Chondrocyte (in vitro differentiated cells): ENCODE measurements at regions not wholly inside any gene's neighbourhood (a gene's known extent, or its start where the extent isn't known, plus 50 kb on each side); places are given as distances from the start of the nearest gene placed in this dataset.

Experiments
- DNase-seq: peaks from one replicate; pipeline ENCODE4 v3.0.0; 2021; ENCODE audit warnings: mixed read lengths, low spot score
- H3K27ac Mint-ChIP-seq: one replicate; pipeline ENCODE4 v1.8.0; 2021; ENCODE audit warnings: mild to moderate bottlenecking, moderate library complexity, mixed read lengths; ENCODE audit not compliant: unreplicated experiment
- H3K27me3 Mint-ChIP-seq: 2 replicates; pipeline ENCODE4 v1.8.0; 2021; ENCODE audit warnings: low read depth, mixed read lengths
- H3K36me3 Mint-ChIP-seq: 2 replicates; pipeline ENCODE4 v1.8.0; 2021; ENCODE audit warnings: low read depth, mixed read lengths
- H3K4me1 Mint-ChIP-seq: 2 replicates; pipeline ENCODE4 v1.8.0; 2021; ENCODE audit warnings: low read depth, mild to moderate bottlenecking, mixed read lengths
- H3K4me3 Mint-ChIP-seq: one replicate; pipeline ENCODE4 v1.8.0; 2021; ENCODE audit warnings: mild to moderate bottlenecking, moderate library complexity, mixed read lengths; ENCODE audit not compliant: unreplicated experiment
- H3K9me3 Mint-ChIP-seq: 2 replicates; pipeline ENCODE4 v1.8.0; 2021; ENCODE audit warnings: low read depth, mixed read lengths
- TF ChIP-seq, protein P1 (sequence below): fragments of 200-600 bp; sonication (generic); IDR thresholded peaks from 2 replicates; pipeline ENCODE4 v1.5.0; 2021; ENCODE audit warnings: antibody characterized with exemption, mild to moderate bottlenecking, moderate library complexity

DNA sequence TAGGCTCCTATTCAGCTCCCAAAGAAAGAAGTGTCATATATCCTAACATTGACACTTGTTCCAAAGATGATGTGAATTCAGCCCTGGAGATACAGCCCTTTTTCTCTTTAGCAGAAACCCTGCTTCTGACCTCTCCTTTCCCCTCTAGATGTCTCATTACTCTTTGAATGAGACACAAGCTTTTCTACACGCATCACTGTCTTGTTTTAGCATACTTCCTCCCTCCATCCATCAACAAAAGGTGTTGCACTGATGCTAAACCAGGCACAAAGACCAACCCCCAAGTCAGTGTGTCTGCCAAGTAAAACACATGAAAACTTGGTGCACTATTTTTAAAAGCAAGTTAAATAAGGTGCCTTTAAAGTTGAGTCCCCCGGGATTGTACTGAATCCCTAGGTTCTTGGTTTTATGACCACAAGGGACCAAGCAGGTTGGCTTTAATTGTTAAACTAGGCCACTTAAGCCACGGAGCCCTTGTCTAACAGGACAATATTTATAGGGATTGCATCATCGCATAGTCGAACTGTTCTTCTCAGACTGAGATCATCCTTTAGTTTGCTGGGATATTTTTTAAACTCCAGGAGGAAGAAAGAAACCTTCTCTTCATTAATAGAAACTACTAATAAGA is 101.0 kb upstream of the GUCA2B start:
- Mint-ChIP-seq H3K4me3 (no peak overlapping the region), H3K4me1 (peaks cover 5% of the 10 kb centered on the region), H3K27ac (no peak overlapping the region), H3K27me3 (peaks cover 24% of the 10 kb centered on the region), H3K36me3 (no peaks in the 10 kb centered on the region), H3K9me3 (peaks cover 2% of the 10 kb centered on the region)
- TF ChIP-seq, protein P1, sequence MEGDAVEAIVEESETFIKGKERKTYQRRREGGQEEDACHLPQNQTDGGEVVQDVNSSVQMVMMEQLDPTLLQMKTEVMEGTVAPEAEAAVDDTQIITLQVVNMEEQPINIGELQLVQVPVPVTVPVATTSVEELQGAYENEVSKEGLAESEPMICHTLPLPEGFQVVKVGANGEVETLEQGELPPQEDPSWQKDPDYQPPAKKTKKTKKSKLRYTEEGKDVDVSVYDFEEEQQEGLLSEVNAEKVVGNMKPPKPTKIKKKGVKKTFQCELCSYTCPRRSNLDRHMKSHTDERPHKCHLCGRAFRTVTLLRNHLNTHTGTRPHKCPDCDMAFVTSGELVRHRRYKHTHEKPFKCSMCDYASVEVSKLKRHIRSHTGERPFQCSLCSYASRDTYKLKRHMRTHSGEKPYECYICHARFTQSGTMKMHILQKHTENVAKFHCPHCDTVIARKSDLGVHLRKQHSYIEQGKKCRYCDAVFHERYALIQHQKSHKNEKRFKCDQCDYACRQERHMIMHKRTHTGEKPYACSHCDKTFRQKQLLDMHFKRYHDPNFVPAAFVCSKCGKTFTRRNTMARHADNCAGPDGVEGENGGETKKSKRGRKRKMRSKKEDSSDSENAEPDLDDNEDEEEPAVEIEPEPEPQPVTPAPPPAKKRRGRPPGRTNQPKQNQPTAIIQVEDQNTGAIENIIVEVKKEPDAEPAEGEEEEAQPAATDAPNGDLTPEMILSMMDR: no peak
- no peak for DNase-seq

DNA sequence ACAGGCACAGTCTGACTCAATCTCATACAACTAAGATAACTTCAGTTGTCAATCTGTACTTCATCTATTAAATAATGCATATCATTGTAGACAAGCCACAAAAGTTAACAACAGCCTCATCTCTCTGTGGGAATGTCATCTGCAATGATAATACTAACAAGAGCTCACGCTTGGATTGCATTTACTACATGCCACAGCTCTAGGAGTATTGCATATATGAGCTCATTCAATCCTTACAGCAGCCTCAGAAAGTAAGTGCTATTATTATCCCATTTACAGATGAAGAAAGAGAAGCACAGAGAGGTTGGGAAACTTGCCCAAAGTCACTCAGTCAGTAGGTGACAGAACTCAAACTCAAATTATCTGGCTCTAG is 105.7 kb upstream of the GUCA2B start:
- H3K4me1 Mint-ChIP-seq: peaks cover 4% of the 10 kb centered on the region
- no peak overlapping the region for H3K4me3 Mint-ChIP-seq
- H3K36me3 Mint-ChIP-seq: no peaks in the 10 kb centered on the region

DNA sequence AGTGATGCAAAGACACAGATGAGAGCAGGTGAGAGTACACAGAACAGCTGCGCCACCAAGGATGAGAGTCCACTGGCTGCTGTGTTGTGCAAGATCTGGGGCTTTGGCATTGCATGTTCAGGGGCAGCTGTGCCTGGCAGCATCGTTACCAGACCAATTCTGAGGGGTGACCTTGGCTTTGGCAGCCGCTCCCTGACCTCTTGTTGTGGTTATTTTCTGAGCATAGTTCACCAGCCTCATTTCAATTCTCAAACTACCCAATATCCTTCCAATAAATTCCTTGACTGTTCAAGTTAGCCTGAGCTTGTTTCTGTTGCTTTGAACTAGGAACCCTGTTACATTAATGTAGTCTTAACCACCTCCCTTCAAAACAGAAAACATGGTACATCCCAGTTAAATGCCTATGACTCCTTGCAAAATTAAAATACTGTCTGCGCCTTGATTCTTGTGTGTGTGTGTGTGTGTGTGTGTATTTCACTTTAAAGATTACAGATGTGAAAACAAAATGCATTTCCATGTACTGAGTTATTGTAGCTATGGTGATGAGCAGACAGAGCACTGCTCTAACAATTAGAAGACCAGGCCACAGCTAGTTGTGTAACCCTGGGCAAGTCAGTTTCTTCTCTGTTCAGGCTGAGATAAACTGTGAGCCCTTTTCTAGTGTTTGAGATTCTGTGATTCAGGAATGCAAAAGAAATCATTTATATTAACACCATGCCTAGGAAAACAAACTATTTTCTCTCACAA is 106.3 kb upstream of the GUCA2B start:
- no peak for DNase-seq
- Mint-ChIP-seq H3K27me3 (peaks cover 48% of the 10 kb centered on the region), H3K27ac (no peak overlapping the region), H3K9me3 (no peaks in the 10 kb centered on the region), H3K4me3 (no peak overlapping the region), H3K4me1 (no peaks in the 10 kb centered on the region), H3K36me3 (no peaks in the 10 kb centered on the region)
- TF ChIP-seq, protein P1: no peak

More for the DNA sequence above, 105.7 kb upstream of the GUCA2B start:
- DNase-seq: no peak
- TF ChIP-seq, protein P1: no peak
- H3K27ac Mint-ChIP-seq: no peak overlapping the region
- H3K9me3 Mint-ChIP-seq: no peaks in the 10 kb centered on the region
- H3K27me3 Mint-ChIP-seq: peaks cover 48% of the 10 kb centered on the region

DNA sequence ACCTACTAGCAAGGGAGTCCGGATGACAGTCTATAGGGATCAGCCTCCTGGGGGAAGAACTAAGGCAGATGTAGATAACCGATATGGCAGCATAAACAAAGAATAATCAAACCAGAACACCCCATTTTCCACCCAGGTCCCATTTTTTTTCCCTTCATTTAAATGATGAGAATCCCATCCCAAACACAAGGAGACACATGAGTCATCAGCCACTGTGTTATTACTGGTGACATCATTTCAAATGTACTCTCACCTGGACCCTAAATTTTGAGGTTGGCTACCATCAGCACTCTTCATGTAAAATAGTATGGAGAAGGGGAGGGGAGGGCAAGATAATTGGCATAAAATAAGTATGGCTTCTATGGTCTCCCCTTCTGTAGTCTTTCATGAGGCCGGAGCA is 108.9 kb upstream of the GUCA2B start:
- H3K4me3 Mint-ChIP-seq: no peak overlapping the region
- no peaks in the 10 kb centered on the region for H3K9me3 Mint-ChIP-seq
- H3K27me3 Mint-ChIP-seq: peaks cover 35% of the 10 kb centered on the region
- no peaks in the 10 kb centered on the region for H3K36me3 Mint-ChIP-seq
- no peaks in the 10 kb centered on the region for H3K4me1 Mint-ChIP-seq
- DNase-seq: no peak
- H3K27ac Mint-ChIP-seq: no peak overlapping the region
- TF ChIP-seq, protein P1: no peak

DNA sequence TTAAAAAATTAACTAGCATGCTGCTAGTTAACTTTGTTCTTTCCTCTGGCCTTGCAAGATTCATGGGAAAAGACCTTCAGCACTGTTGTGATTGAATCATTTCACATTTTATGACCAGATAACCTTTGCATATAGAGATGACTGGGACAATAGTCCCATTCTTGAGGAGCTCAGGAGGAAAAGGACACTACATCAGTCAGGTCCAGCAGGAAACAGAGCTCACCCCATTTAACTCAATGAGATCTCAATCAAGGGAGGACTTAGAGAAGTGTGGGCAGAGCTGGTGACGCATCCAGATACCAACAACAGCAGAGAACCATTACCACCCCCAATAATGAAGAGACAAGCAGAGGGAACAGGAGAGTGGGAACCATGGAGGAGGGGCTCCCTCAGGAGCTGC is 109.4 kb upstream of the GUCA2B start:
- TF ChIP-seq, protein P1: no peak
- Mint-ChIP-seq H3K4me1 (no peaks in the 10 kb centered on the region), H3K36me3 (no peaks in the 10 kb centered on the region), H3K27me3 (peaks cover 30% of the 10 kb centered on the region), H3K27ac (no peak overlapping the region), H3K4me3 (no peak overlapping the region), H3K9me3 (no peaks in the 10 kb centered on the region)
- DNase-seq: no peak
